ENCODE measurements at regions not wholly inside any gene's neighbourhood (a gene's known extent, or its start where the extent isn't known, plus 50 kb on each side); places are given as distances from the start of the nearest gene placed in this dataset.
"Not testable (repeated sequence)": the region's sequence is repeated elsewhere in the genome, so short reads cannot be mapped to it uniquely, and the experiment has no call there.

DNA sequence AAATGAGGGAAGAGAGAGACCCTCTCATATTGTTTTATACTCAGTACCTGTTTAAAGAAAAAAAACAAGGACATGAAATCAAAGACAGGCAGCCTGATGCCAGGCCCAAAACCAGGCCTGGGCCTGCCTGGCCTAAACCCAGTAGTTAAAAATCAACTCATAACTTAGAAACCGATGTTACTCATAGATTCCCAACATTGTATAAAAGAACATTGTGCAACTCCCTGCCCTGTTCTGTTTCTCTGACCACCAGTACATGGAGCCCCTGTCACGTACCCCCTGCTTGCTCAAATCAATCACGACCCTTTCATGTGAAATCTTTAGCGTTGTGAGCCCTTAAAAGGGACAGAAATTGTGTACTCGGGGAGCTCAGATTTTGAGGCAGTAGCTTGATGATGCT is 291.4 kb upstream of the SGCG start:
- 64% methylated on average over 2 of the region's 5 CpGs; no CpG with 5 or more reads in 1 of the 2 experiments for WGBS, 2 experiments (ENCODE audit: extremely low coverage in 2 of 2, insufficient read length in 1 of 2)

More for the DNA sequence above, 291.4 kb upstream of the SGCG start:
- H2BK15ac ChIP-seq (ENCODE audit: low read depth, low read length); H3K23ac ChIP-seq (ENCODE audit: low read depth, low read length); H2BK120ac ChIP-seq (ENCODE audit: low read depth, low read length); H2AK5ac ChIP-seq (ENCODE audit: low read depth, low read length); H3K4me1 ChIP-seq (ENCODE audit: control insufficient read depth, insufficient read depth, low read length); H2AK9ac ChIP-seq (replicated peaks; ENCODE audit: low read depth, low read length, poor library complexity); H2BK5ac ChIP-seq (ENCODE audit: low read depth, low read length, poor library complexity, severe bottlenecking); intact Hi-C loops (cut with micrococcal nuclease); H4K8ac ChIP-seq (ENCODE audit: low read depth in 2 of 2, low read length in 2 of 2); DNase-seq; H3K14ac ChIP-seq (replicated peaks; ENCODE audit: low read depth, low read length); dilution Hi-C loops (cut with HindIII; ENCODE audit: low sequenced_read_pairs, unreplicated experiment); H3K79me1 ChIP-seq (ENCODE audit: low read depth in 1 of 2, low read length in 2 of 2); H4K91ac ChIP-seq (ENCODE audit: insufficient read depth, low read depth, low read length); H2BK20ac ChIP-seq (ENCODE audit: low read depth, low read length); POLR2A ChIA-PET (ENCODE audit: unreplicated experiment); H3K9me1 ChIP-seq (ENCODE audit: insufficient read depth, low read length); BruUV-seq (replicated peaks); in situ Hi-C loops (cut with MboI; ENCODE audit: low sequenced_read_pairs); H4K20me1 ChIP-seq (ENCODE audit: insufficient read depth, low read length); H3K27ac ChIP-seq (ENCODE audit: insufficient read depth, low read length); H3K9me3 ChIP-seq (ENCODE audit: control insufficient read depth, insufficient read depth, low read length); H3K4me3 ChIP-seq (ENCODE audit: insufficient read depth, low read depth, low read length); H3K4me2 ChIP-seq (ENCODE audit: low read depth, low read length); H3K56ac ChIP-seq (ENCODE audit: extremely low read depth, insufficient read depth, low read length); H3K18ac ChIP-seq (ENCODE audit: low read depth, low read length); H4K5ac ChIP-seq (ENCODE audit: low read depth, low read length); H3K4ac ChIP-seq (ENCODE audit: low read depth, low read length); CTCF ChIA-PET; ATAC-seq (ENCODE audit: low read depth); H3K36me3 ChIP-seq (ENCODE audit: control insufficient read depth, insufficient read depth, low read length); H3K9ac ChIP-seq (ENCODE audit: low read depth, low read length); H3K27me3 ChIP-seq (ENCODE audit: control insufficient read depth, insufficient read depth, low read length); H2AFZ ChIP-seq (replicated peaks; ENCODE audit: low read length, poor library complexity): not testable (repeated sequence)
